ENCODE measurements at regions not wholly inside any gene's neighbourhood (a gene's known extent, or its start where the extent isn't known, plus 50 kb on each side); places are given as distances from the start of the nearest gene placed in this dataset.
"Not testable (repeated sequence)": the region's sequence is repeated elsewhere in the genome, so short reads cannot be mapped to it uniquely, and the experiment has no call there.

- TF ChIP-seq ZNF462 (CRISPR knock-in tag; IDR thresholded peaks at IDR 0.05); CTCF (conservative IDR thresholded peaks at IDR 0.05; ENCODE audit: low read depth in 2 of 2); POLR2AphosphoS5 (IDR thresholded peaks at IDR 0.05; ENCODE audit: low read depth); ETS1 (IDR thresholded peaks at IDR 0.05); EZH2phosphoT487 (IDR thresholded peaks at IDR 0.05; ENCODE audit: unreplicated experiment); REST (IDR thresholded peaks at IDR 0.05; ENCODE audit: unreplicated experiment); EZH2 (IDR thresholded peaks at IDR 0.05; ENCODE audit: low read depth, unreplicated experiment); STAT1 (IDR thresholded peaks at IDR 0.05; ENCODE audit: unreplicated experiment); NANOG (IDR thresholded peaks at IDR 0.05; ENCODE audit: borderline replicate concordance); JUNB (IDR thresholded peaks at IDR 0.05; ENCODE audit: unreplicated experiment); CREB1 (CRISPR knock-in tag; IDR thresholded peaks at IDR 0.05; ENCODE audit: low read depth); ZNF114 (CRISPR knock-in tag; IDR thresholded peaks at IDR 0.05); ZNF331 (CRISPR knock-in tag; IDR thresholded peaks at IDR 0.05; ENCODE audit: low read depth): not testable (repeated sequence)
Measured at GRCh38 chr2:89170506-89171173, 479.2 kb downstream of the RPIA start.
